Gastroesophageal sphincter (tissue), 3 donors: ENCODE measurements at regions not wholly inside any gene's neighbourhood (a gene's known extent, or its start where the extent isn't known, plus 50 kb on each side); places are given as distances from the start of the nearest gene placed in this dataset.

ENCODE experiments used
- EP300 ChIP-seq: sonication (generic); formaldehyde crosslinking; IDR thresholded peaks from one replicate; pipeline ENCODE4 v1.6.1; 2017; ENCODE audit warnings: antibody characterized with exemption, mild to moderate bottlenecking
- POLR2A ChIP-seq, 2 donors: fragments of 450-650 bp; IDR thresholded peaks; one replicate each; pipeline ENCODE4 v1.6.1; 2017; ENCODE audit warnings: antibody characterized with exemption in 2 of 2, mild to moderate bottlenecking in 2 of 2, moderate library complexity in 1 of 2
- POLR2AphosphoS5 ChIP-seq: sonication (generic); formaldehyde crosslinking; IDR thresholded peaks from one replicate; pipeline ENCODE4 v1.6.1; 2017; ENCODE audit warnings: antibody characterized with exemption
- TF ChIP-seq, protein P1 (sequence below), 4 experiments: fragments of 200-600 bp in 2 of 4; fragments of 450-650 bp in 2 of 4; sonication (generic) in 1 of 4; IDR thresholded peaks; one replicate each; pipeline ENCODE4 v1.5.1; 2017 to 2019; ENCODE audit warnings: antibody characterized with exemption in 4 of 4, mild to moderate bottlenecking in 2 of 4, moderate library complexity in 2 of 4

DNA sequence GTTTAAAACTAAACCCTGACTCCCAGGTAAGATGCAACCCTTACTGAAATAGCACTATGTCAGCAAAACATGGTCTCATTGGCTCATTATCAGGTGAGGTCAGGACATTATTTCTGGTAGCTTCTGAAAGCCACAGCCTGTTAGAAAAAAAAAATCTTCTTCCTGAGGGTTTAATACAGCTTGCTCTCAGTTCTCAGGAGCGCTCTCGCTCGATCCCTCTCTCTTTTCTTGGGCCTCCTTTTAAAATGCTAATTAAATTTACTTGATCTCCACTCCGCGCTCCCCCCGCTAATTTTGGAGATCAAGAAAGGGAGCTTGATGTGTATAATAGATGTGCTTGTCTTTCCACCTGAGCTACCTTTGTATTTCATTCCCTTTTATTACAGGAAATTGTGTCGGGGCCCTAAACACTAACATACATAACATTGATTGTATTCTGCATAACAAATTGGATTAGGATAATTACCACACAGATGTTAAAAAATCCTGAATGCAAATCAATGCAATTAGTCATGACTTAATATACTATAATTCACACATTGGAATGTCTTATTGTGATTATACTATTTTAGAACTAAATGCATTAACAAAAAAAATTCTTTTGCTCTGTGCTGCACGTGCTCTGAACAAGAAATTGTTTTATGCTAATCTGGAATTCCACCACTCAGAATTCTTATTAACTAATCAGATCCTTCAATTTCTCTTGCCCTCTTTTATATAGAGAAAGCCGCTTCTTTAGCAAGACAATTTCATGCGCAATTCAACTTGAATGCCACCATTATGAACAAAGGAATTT lies 101.6 kb upstream of the TEX13D start:
- TF ChIP-seq, protein P1, sequence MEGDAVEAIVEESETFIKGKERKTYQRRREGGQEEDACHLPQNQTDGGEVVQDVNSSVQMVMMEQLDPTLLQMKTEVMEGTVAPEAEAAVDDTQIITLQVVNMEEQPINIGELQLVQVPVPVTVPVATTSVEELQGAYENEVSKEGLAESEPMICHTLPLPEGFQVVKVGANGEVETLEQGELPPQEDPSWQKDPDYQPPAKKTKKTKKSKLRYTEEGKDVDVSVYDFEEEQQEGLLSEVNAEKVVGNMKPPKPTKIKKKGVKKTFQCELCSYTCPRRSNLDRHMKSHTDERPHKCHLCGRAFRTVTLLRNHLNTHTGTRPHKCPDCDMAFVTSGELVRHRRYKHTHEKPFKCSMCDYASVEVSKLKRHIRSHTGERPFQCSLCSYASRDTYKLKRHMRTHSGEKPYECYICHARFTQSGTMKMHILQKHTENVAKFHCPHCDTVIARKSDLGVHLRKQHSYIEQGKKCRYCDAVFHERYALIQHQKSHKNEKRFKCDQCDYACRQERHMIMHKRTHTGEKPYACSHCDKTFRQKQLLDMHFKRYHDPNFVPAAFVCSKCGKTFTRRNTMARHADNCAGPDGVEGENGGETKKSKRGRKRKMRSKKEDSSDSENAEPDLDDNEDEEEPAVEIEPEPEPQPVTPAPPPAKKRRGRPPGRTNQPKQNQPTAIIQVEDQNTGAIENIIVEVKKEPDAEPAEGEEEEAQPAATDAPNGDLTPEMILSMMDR (IDR thresholded peaks at IDR 0.05): no peak
- TF ChIP-seq POLR2AphosphoS5 (no peak), POLR2A (IDR thresholded peaks at IDR 0.05) (no peak), EP300 (no peak)
